HEK293T (cell line): ENCODE measurements at regions not wholly inside any gene's neighbourhood (a gene's known extent, or its start where the extent isn't known, plus 50 kb on each side); places are given as distances from the start of the nearest gene placed in this dataset.

ENCODE experiments used
- FOXK2 ChIP-seq: fragments of 450-650 bp; IDR thresholded peaks from 2 replicates; pipeline ENCODE4 v1.6.1; 2016; ENCODE audit warnings: mild to moderate bottlenecking
- PKNOX1 ChIP-seq: fragments of 450-650 bp; IDR thresholded peaks from 2 replicates; pipeline ENCODE4 v1.6.1; 2016
- SP1 ChIP-seq: fragments of 450-650 bp; IDR thresholded peaks from 2 replicates; pipeline ENCODE4 v1.6.1; 2017

- TF ChIP-seq SP1 (no peak), FOXK2 (no peak), PKNOX1 (no peak)
These were observed 219.0 kb downstream of the VGLL3 start for GRCh38 chr3:86771741-86772512.
